LNCAP (cell line): ENCODE measurements at regions not wholly inside any gene's neighbourhood (a gene's known extent, or its start where the extent isn't known, plus 50 kb on each side); places are given as distances from the start of the nearest gene placed in this dataset.

Experiments
- CTCF ChIP-seq: fragments of 450-650 bp; IDR thresholded peaks from 2 replicates; pipeline ENCODE4 v1.5.1; 2017; ENCODE audit warnings: mild to moderate bottlenecking

GRCh38 chr13:74346960-74347359 is 212.8 kb upstream of the KLF12 start:
- no peak for TF ChIP-seq CTCF

GRCh38 chr13:74338341-74338740 is 204.1 kb upstream of the KLF12 start:
- TF ChIP-seq CTCF = no peak

GRCh38 chr13:74336546-74336945 is 202.3 kb upstream of the KLF12 start:
- no peak for TF ChIP-seq CTCF

GRCh38 chr13:74335370-74335769 is 201.2 kb upstream of the KLF12 start:
- no peak for TF ChIP-seq CTCF

- no peak for TF ChIP-seq CTCF
Observed at GRCh38 chr13:74329962-74330361, 195.8 kb upstream of the KLF12 start.

- no peak for TF ChIP-seq CTCF
Observed at GRCh38 chr13:74325106-74325505, 190.9 kb upstream of the KLF12 start.

- no peak for TF ChIP-seq CTCF
Observed at GRCh38 chr13:74324338-74324737, 190.1 kb upstream of the KLF12 start.

GRCh38 chr13:74322562-74322961 is 188.4 kb upstream of the KLF12 start:
- TF ChIP-seq CTCF = no peak
